Mammary epithelial cell (primary cell): ENCODE measurements at regions not wholly inside any gene's neighbourhood (a gene's known extent, or its start where the extent isn't known, plus 50 kb on each side); places are given as distances from the start of the nearest gene placed in this dataset.

Experiments
- EZH2 ChIP-seq: IDR thresholded peaks from 2 replicates; pipeline ENCODE4 v1.6.1; 2012; ENCODE audit warnings: low read length, inconsistent platforms, borderline replicate concordance
- TF ChIP-seq, protein P1 (sequence below), 2 donors: IDR thresholded peaks in 1 of 2; conservative IDR thresholded peaks in 1 of 2; 2 replicates each; pipeline ENCODE4 v1.5.1; 2011 to 2012; ENCODE audit warnings: inconsistent platforms in 2 of 2, low read length in 2 of 2, mild to moderate bottlenecking in 2 of 2, control low read depth in 1 of 2, low read depth in 1 of 2; ENCODE audit not compliant: insufficient read depth in 1 of 2; ENCODE audit errors: extremely low read depth in 1 of 2

DNA sequence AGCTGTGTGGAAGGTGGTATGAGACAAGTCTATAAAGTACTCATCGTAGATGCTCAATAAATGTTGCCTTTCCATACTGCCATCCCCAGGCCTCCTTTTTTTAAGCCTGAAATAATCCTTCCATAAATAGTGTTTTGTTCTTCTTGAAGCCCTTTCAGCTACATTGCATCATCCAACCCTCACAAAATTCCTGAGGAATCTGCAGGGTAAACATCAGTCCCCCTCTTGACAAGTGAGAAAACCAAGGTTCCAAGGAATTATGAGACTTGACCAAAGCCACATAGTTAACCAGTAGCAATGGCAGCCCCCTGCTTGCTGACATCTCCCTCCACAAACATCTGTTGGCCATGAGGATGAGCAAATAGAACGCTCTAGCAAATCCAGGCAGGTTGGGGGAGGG, 89.7 kb upstream of the CCL1 start:
- TF ChIP-seq, protein P1, sequence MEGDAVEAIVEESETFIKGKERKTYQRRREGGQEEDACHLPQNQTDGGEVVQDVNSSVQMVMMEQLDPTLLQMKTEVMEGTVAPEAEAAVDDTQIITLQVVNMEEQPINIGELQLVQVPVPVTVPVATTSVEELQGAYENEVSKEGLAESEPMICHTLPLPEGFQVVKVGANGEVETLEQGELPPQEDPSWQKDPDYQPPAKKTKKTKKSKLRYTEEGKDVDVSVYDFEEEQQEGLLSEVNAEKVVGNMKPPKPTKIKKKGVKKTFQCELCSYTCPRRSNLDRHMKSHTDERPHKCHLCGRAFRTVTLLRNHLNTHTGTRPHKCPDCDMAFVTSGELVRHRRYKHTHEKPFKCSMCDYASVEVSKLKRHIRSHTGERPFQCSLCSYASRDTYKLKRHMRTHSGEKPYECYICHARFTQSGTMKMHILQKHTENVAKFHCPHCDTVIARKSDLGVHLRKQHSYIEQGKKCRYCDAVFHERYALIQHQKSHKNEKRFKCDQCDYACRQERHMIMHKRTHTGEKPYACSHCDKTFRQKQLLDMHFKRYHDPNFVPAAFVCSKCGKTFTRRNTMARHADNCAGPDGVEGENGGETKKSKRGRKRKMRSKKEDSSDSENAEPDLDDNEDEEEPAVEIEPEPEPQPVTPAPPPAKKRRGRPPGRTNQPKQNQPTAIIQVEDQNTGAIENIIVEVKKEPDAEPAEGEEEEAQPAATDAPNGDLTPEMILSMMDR (conservative IDR thresholded peaks at IDR 0.05 in 1 of 2, IDR thresholded peaks at IDR 0.05 in 1 of 2; ENCODE audit: extremely low read depth in 1 of 2, insufficient read depth in 1 of 2, low read depth in 1 of 2, low read length in 2 of 2) = no peak
- no peak for TF ChIP-seq EZH2
